Natural killer cell (primary cell): ENCODE measurements at regions not wholly inside any gene's neighbourhood (a gene's known extent, or its start where the extent isn't known, plus 50 kb on each side); places are given as distances from the start of the nearest gene placed in this dataset.

ENCODE experiments used
- ATAC-seq, 3 donors: fragments of 150-1000 bp in 2 of 3; fragments of 200-7000 bp in 1 of 3; cut with Tn5 transposase; 1 replicate in 1 of 3; 2 replicates in 2 of 3; pipeline ENCODE4 v1.10.0; 2021; ENCODE audit warnings: mild to moderate bottlenecking in 2 of 3, moderate library complexity in 2 of 3
- DNase-seq, 2 donors: peaks; one replicate each; pipeline versions ENCODE4 v3.0.0 to v3.0.0-alpha.2; 2013 to 2021; ENCODE audit warnings: mixed read lengths in 1 of 2
- H3K27ac ChIP-seq: one replicate; pipeline ENCODE4 v1.5.1; 2013; ENCODE audit warnings: mild to moderate bottlenecking, low read length
- H3K27me3 ChIP-seq: one replicate; pipeline ENCODE4 v1.6.1; 2013; ENCODE audit warnings: low read length; ENCODE audit not compliant: control insufficient read depth, insufficient read depth
- H3K36me3 ChIP-seq: one replicate; pipeline ENCODE4 v1.6.1; 2013; ENCODE audit warnings: low read length; ENCODE audit not compliant: control insufficient read depth, insufficient read depth
- H3K4me1 ChIP-seq: one replicate; pipeline ENCODE4 v1.6.1; 2013; ENCODE audit warnings: low read length; ENCODE audit not compliant: control insufficient read depth, insufficient read depth
- H3K4me3 ChIP-seq: one replicate; pipeline ENCODE4 v1.5.1; 2013; ENCODE audit warnings: low read length
- H3K9me3 ChIP-seq: one replicate; pipeline ENCODE4 v1.6.1; 2013; ENCODE audit warnings: low read length; ENCODE audit not compliant: control insufficient read depth, insufficient read depth
- H3K27ac Mint-ChIP-seq, 2 donors: one replicate each; pipeline ENCODE4 v1.8.0; 2022; ENCODE audit warnings: mild to moderate bottlenecking in 2 of 2, mixed read lengths in 2 of 2, moderate library complexity in 1 of 2
- H3K27me3 Mint-ChIP-seq, 2 donors: one replicate each; pipeline ENCODE4 v1.8.0; 2022; ENCODE audit warnings: low read depth in 2 of 2, mixed read lengths in 2 of 2
- H3K36me3 Mint-ChIP-seq: one replicate; pipeline ENCODE4 v1.8.0; 2022; ENCODE audit warnings: mixed read lengths
- H3K4me1 Mint-ChIP-seq, 2 donors: one replicate each; pipeline ENCODE4 v1.8.0; 2022; ENCODE audit warnings: mixed read lengths in 2 of 2
- H3K4me3 Mint-ChIP-seq: one replicate; pipeline ENCODE4 v1.8.0; 2022; ENCODE audit warnings: mild to moderate bottlenecking, moderate library complexity, mixed read lengths
- H3K9me3 Mint-ChIP-seq, 2 donors: one replicate each; pipeline ENCODE4 v1.8.0; 2022; ENCODE audit warnings: mixed read lengths in 2 of 2
- CTCF ChIP-seq: fragments of 200-600 bp; IDR thresholded peaks from one replicate; pipeline ENCODE4 v1.8.0; 2022; ENCODE audit warnings: antibody characterized with exemption
- WGBS: methylation state at CpG from one replicate; pipeline ENCODE4 v1.1.7; 2013; ENCODE audit warnings: missing lambda C conversion rate; ENCODE audit not compliant: insufficient coverage; 5-methylcytosine and 5-hydroxymethylcytosine counted together
- intact Hi-C: fragments of 100-400 bp; cut with micrococcal nuclease; formaldehyde crosslinking; loops from one replicate; pipeline ENCODE4 v1.14.2; 2022

- Histone ChIP-seq H3K36me3 (no peaks in the 10 kb centered on the region), H3K4me1 (no peaks in the 10 kb centered on the region), H3K27ac (no peak overlapping the region), H3K4me3 (no peak overlapping the region), H3K9me3 (no peaks in the 10 kb centered on the region), H3K27me3 (no peaks in the 10 kb centered on the region)
- WGBS: 76% methylated on average over 4 of the region's 4 CpGs
- no peak for DNase-seq
- H3K4me1 Mint-ChIP-seq: peaks cover 4 to 7% of the 10 kb centered on the region in 2 donors
- no peak for ATAC-seq
- H3K27me3 Mint-ChIP-seq: peaks cover 8 to 19% of the 10 kb centered on the region in 2 donors
- no peak overlapping the region for H3K27ac Mint-ChIP-seq
- intact Hi-C loops: no loop called here
- no peak overlapping the region for H3K4me3 Mint-ChIP-seq
- H3K36me3 Mint-ChIP-seq: no peaks in the 10 kb centered on the region
- no peak for TF ChIP-seq CTCF
- no peaks in the 10 kb centered on the region for H3K9me3 Mint-ChIP-seq
These were observed 114.8 kb upstream of the WDR11 start for GRCh38 chr10:120736377-120736776.

GRCh38 chr10:120738658-120739057 is 112.5 kb upstream of the WDR11 start:
- no peak for DNase-seq
- WGBS: 87% methylated on average over 3 of the region's 3 CpGs
- Mint-ChIP-seq H3K36me3 (no peaks in the 10 kb centered on the region), H3K9me3 (no peaks in the 10 kb centered on the region), H3K4me3 (no peak overlapping the region), H3K27me3 (peaks cover 13 to 27% of the 10 kb centered on the region in 2 donors), H3K27ac (no peak overlapping the region), H3K4me1 (peaks cover 4 to 7% of the 10 kb centered on the region in 2 donors)
- Histone ChIP-seq H3K27ac (no peak overlapping the region), H3K4me1 (no peaks in the 10 kb centered on the region), H3K4me3 (no peak overlapping the region), H3K36me3 (no peaks in the 10 kb centered on the region), H3K9me3 (no peaks in the 10 kb centered on the region), H3K27me3 (no peaks in the 10 kb centered on the region)
- intact Hi-C loops: no loop called here
- ATAC-seq: no peak
- TF ChIP-seq CTCF: no peak

GRCh38 chr10:120741396-120741795 is 109.8 kb upstream of the WDR11 start:
- H3K9me3 Mint-ChIP-seq: no peaks in the 10 kb centered on the region
- 77% methylated on average over 5 of the region's 5 CpGs for WGBS
- Histone ChIP-seq H3K36me3 (no peaks in the 10 kb centered on the region), H3K9me3 (no peaks in the 10 kb centered on the region), H3K4me3 (no peak overlapping the region), H3K4me1 (no peaks in the 10 kb centered on the region), H3K27ac (no peak overlapping the region), H3K27me3 (no peaks in the 10 kb centered on the region)
- intact Hi-C loops: no loop called here
- DNase-seq (no peak), ATAC-seq (no peak)
- TF ChIP-seq CTCF: no peak
- no peak overlapping the region for H3K27ac Mint-ChIP-seq
- no peaks in the 10 kb centered on the region for H3K36me3 Mint-ChIP-seq
- H3K27me3 Mint-ChIP-seq: peaks cover 25 to 42% of the 10 kb centered on the region in 2 donors
- H3K4me3 Mint-ChIP-seq: no peak overlapping the region
- H3K4me1 Mint-ChIP-seq: no peaks in the 10 kb centered on the region

- H3K27ac ChIP-seq: no peak overlapping the region
- Mint-ChIP-seq H3K4me3 (no peak overlapping the region), H3K4me1 (no peaks in the 10 kb centered on the region), H3K36me3 (no peaks in the 10 kb centered on the region), H3K9me3 (no peaks in the 10 kb centered on the region), H3K27me3 (peaks cover 31 to 48% of the 10 kb centered on the region in 2 donors), H3K27ac (no peak overlapping the region)
- intact Hi-C loops: no loop called here
- H3K4me1 ChIP-seq: no peaks in the 10 kb centered on the region
- ATAC-seq (no peak), DNase-seq (no peak)
- H3K36me3 ChIP-seq: no peaks in the 10 kb centered on the region
- no peak overlapping the region for H3K4me3 ChIP-seq
- no peak for TF ChIP-seq CTCF
- WGBS: 96% methylated on average over 3 of the region's 4 CpGs
- no peaks in the 10 kb centered on the region for H3K9me3 ChIP-seq
- H3K27me3 ChIP-seq: no peaks in the 10 kb centered on the region
These were observed 108.8 kb upstream of the WDR11 start for GRCh38 chr10:120742373-120742772.
